ENCODE measurements at regions not wholly inside any gene's neighbourhood (a gene's known extent, or its start where the extent isn't known, plus 50 kb on each side); places are given as distances from the start of the nearest gene placed in this dataset.

GRCh38 chr2:237244178-237244577, 158.5 kb downstream of the COPS8 start:
- H3K9me1 ChIP-seq (replicated peaks; ENCODE audit: control insufficient read depth, extremely low read depth, insufficient read depth, low read length): no peaks in the 10 kb centered on the region
- no peak for TF ChIP-seq FOS (IDR thresholded peaks at IDR 0.05; ENCODE audit: borderline replicate concordance, insufficient read depth, low read length)
- no peak for TF ChIP-seq MYC (IDR thresholded peaks at IDR 0.05; ENCODE audit: low read depth, low read length)
- TF ChIP-seq POLR2AphosphoS5 (IDR thresholded peaks at IDR 0.05; ENCODE audit: insufficient read depth, low read depth, low read length): no peak
- no peak for TF ChIP-seq JUN (IDR thresholded peaks at IDR 0.05; ENCODE audit: borderline replicate concordance, insufficient read depth, insufficient read length, low read depth)
- TF ChIP-seq, protein P1, sequence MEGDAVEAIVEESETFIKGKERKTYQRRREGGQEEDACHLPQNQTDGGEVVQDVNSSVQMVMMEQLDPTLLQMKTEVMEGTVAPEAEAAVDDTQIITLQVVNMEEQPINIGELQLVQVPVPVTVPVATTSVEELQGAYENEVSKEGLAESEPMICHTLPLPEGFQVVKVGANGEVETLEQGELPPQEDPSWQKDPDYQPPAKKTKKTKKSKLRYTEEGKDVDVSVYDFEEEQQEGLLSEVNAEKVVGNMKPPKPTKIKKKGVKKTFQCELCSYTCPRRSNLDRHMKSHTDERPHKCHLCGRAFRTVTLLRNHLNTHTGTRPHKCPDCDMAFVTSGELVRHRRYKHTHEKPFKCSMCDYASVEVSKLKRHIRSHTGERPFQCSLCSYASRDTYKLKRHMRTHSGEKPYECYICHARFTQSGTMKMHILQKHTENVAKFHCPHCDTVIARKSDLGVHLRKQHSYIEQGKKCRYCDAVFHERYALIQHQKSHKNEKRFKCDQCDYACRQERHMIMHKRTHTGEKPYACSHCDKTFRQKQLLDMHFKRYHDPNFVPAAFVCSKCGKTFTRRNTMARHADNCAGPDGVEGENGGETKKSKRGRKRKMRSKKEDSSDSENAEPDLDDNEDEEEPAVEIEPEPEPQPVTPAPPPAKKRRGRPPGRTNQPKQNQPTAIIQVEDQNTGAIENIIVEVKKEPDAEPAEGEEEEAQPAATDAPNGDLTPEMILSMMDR (IDR thresholded peaks at IDR 0.05; ENCODE audit: extremely low read depth in 1 of 2, insufficient read depth in 1 of 2, low read depth in 1 of 2, low read length in 2 of 2): no peak
- no peak for TF ChIP-seq EZH2 (IDR thresholded peaks at IDR 0.05; ENCODE audit: borderline replicate concordance, low read depth, low read length, severe bottlenecking)
- TF ChIP-seq, protein P2, sequence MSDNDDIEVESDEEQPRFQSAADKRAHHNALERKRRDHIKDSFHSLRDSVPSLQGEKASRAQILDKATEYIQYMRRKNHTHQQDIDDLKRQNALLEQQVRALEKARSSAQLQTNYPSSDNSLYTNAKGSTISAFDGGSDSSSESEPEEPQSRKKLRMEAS (IDR thresholded peaks at IDR 0.05; ENCODE audit: insufficient read depth, insufficient read length): no peak
- no peak for TF ChIP-seq POLR2A (IDR thresholded peaks at IDR 0.05; ENCODE audit: low read depth, low read length)
- TF ChIP-seq GATA2 (IDR thresholded peaks at IDR 0.05; ENCODE audit: insufficient read depth, insufficient read length, low read depth, low read length): no peak
- H2AFZ ChIP-seq (ENCODE audit: low read depth, low read length): no peak overlapping the region
- no peaks in the 10 kb centered on the region for H4K20me1 ChIP-seq (replicated peaks; ENCODE audit: control insufficient read depth, extremely low read depth, insufficient read depth, low read length)
- intact Hi-C loops (cut with micrococcal nuclease): no loop called here
- ChIA-PET POLR2A (no interaction called here), CTCF (no interaction called here)
- H3K27me3 ChIP-seq (ENCODE audit: control insufficient read depth in 2 of 2, insufficient read depth in 2 of 2, low read length in 2 of 2): peaks cover 0 to 5% of the 10 kb centered on the region in 2 experiments
- no peak overlapping the region for H3K27ac ChIP-seq (ENCODE audit: insufficient read depth, low read depth, low read length)
- DNase-seq (ENCODE audit: low read depth, low spot score) (no peak), FAIRE-seq (no peak)
- no TSS peak for BruUV-seq (replicated peaks)
- H3K4me1 ChIP-seq (ENCODE audit: control insufficient read depth, extremely low read depth, insufficient read depth, low read length): no peaks in the 10 kb centered on the region
- H3K9me3 ChIP-seq (replicated peaks; ENCODE audit: control insufficient read depth, insufficient read depth, low read length): no peaks in the 10 kb centered on the region
- H3K79me2 ChIP-seq (ENCODE audit: control insufficient read depth, insufficient read depth, low read length): no peaks in the 10 kb centered on the region
- H3K4me2 ChIP-seq (ENCODE audit: insufficient read depth, low read length): no peak overlapping the region
- H3K9ac ChIP-seq (replicated peaks; ENCODE audit: extremely low read depth, insufficient read depth, low read length): no peak overlapping the region
- H3K4me3 ChIP-seq (replicated peaks in 1 of 3; ENCODE audit: insufficient read depth in 1 of 3, low read depth in 1 of 3, low read length in 3 of 3): no peak overlapping the region
- no peaks in the 10 kb centered on the region for H3K36me3 ChIP-seq (ENCODE audit: control insufficient read depth in 2 of 2, extremely low read depth in 1 of 2, insufficient read depth in 2 of 2, low read length in 2 of 2)
- dilution Hi-C loops (cut with MboI; ENCODE audit: extremely low pct_ligation_motif_present, low sequenced_read_pairs): no loop called here
